Iris pigment epithelial cell (primary cell): ENCODE measurements at regions not wholly inside any gene's neighbourhood (a gene's known extent, or its start where the extent isn't known, plus 50 kb on each side); places are given as distances from the start of the nearest gene placed in this dataset.

Source experiments
- DNase-seq: peaks from one replicate; pipeline ENCODE4 v3.0.0-alpha.2; 2011; ENCODE audit warnings: low read depth

DNA sequence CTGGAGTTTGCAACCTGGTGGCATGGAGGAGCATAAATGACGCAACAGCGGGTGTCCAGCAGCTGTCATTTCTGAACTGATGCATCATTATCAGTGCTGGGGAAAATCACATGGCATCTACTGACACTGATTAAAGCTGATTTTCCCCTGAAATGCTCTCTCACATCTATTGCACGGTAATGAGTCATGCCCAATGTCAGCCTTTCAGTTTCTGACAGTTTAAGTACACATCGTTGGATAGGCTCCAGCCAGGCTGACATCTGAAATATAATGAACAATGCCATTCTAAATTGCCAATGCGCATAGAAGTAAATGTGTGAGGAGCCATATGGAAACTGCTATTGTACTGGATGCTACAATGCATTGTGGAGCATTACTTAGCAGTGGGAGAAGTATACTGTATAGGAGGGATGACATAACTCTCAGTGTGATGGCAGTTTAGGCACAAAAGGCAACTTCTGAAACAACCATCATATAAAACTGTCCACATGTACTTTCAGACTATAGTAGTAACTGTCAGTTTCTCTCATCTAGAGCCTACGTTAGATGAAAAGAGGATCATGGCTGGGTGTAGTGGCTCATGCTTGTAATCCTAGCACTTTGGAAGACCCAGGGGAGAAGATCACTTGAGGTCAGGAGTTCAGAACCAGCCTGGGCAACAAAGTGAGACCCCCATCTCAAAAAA, 389.3 kb upstream of the DMAC1 start:
- DNase-seq, result no peak

DNA sequence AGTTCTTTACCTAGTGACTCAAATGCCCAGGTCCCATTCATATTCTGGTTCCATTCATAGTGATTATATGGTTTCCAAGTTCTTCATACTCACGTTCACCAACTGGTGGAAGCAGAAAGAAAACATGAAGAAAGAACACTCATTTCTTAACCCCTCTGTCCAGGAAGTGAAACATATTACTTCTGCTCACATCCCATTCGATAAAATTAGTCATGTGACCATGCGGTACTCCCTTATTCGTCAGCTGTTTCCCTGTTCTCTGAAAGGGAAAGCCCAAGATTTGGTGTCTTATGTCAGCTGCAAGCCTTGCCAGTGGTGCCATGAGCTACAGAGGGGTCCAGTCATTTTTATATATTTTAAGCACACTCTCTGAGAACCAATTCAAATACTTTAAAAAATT, 387.0 kb upstream of the DMAC1 start:
- no peak for DNase-seq

GRCh38 chr9:8183618-8184017, 384.0 kb upstream of the DMAC1 start:
- DNase-seq, result no peak

DNA sequence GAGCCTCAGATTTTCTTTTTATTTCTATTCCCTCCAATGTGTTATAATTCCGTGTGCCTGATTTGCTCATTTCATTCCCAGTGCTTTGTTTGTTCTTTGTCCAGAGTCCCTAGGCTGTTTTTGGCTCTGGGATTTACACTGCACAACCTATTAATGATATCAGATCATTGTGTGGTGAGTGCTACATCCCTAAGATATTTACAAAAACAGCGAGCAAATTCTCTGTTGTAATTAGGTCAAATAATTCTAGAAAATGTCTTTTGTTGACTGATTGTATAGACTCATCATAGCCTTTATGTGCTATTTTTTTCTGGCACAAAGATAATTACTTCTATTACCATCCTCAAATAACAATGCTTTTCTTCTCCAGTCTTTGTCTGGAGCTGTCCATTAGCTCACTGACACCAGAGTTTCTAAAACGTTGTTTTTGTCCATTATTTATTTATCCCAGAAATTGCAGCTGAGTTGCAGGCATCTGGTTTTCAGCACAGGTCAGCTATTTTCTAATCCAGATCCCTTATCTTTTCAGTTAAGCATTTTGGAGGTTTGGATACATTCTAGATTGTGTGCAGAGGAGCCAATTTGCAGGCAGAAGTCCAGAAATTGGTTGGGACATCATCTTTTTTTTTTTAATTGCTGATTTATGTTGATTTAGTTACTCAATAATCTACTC, 379.9 kb upstream of the DMAC1 start:
- DNase-seq, result no peak

GRCh38 chr9:8172000-8172399, 372.4 kb upstream of the DMAC1 start:
- DNase-seq, result no peak

DNA sequence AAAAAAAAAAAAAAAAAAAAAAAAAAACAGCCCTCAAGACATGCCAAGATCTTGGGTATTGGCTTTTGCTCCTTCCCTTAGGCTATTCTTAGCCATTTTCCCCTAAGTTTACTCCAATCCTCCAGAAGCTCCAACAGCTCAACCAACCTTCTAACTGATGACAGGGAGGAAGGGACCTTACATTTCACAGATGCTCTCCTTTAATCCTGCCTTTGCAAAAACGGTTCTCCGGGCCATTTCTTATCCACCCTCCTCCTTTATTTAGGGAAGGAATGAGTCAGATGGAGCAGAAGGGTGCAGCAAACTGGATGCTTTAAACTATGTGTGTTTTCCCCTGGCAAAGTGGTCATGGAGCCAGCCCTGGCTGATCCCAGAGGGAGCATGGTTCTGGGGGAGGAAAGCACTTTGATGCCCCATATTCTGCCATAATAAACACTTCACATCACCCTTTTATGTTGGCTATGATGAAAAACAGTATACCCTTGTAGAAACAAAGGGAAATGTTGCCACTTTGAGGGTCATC, 369.4 kb upstream of the DMAC1 start:
- DNase-seq, result no peak

DNA sequence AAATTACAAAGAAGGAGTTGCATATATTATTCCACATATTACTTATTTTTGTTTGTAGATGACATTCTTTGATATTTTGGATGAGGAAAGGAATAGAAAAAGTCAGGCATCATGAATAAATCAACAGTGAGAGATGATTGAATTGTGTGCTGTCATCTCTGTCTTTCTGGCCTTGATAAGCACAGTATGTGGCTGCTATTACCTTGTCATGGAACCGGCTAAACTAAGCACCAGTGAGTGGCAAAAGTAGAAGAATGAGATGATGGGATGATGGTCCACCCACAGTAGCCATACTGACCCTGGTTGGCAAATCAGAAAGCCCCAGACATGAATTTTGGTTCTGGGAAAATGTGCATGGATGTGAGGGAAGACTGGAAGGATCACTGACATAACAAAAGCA, 361.2 kb upstream of the DMAC1 start:
- DNase-seq, result no peak

DNA sequence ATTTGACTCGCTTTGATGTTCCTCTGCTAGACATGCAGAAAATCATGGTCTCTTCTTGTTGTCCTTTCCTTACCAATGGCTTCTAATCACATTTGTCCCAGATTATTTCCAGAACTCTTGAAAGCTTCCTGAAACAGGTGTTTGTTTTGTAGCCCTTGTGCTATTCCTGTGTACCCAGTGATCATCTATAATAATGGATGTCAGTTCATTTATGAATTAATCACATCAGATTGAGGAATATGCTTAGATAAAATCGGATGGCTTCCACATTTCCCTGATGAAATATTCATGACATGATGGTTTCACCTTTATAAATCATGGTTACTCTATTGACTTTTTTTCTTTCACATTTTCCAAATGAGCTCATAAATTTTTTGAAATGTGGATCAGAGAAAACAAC, 359.0 kb upstream of the DMAC1 start:
- no peak for DNase-seq

GRCh38 chr9:8157683-8158324, 358.2 kb upstream of the DMAC1 start:
- no peak for DNase-seq

GRCh38 chr9:8156346-8156745, 356.8 kb upstream of the DMAC1 start:
- no peak for DNase-seq

DNA sequence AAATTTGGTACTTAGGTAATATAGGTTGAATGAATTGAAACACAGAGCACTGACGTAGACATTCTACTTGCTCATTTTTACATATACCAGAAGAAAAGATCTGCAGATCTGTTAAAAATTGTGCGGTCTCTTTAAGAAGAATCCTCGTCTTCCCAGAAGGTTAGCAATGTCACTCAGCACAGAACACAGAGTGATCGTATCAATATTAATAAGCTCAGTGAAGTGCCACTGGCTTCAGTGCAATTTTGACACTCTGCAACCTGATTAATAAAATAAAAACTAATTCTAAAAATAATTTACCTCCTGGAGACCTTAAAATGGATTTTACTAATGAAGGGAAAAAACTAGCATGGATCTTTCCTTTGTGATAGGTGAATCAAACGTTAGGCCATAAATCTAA, 356.1 kb upstream of the DMAC1 start:
- no peak for DNase-seq

DNA sequence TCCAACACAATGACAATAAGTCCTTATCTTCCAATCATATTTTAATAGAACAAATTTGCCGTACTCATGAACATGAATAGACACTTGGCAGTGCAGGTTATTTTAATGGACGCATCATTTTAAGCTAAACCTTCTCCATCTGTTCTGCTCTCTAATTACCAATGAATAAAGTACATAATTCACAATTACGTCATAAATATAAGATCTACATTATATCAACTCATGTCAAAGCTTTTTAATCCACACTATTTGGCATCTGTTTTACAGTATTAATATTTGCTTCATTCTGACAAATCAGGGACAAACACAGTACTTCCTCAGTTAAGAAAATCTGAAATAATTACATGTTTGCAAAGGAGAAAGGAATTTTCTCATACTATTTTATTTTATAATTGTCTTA, 344.1 kb upstream of the DMAC1 start:
- DNase-seq, result no peak

DNA sequence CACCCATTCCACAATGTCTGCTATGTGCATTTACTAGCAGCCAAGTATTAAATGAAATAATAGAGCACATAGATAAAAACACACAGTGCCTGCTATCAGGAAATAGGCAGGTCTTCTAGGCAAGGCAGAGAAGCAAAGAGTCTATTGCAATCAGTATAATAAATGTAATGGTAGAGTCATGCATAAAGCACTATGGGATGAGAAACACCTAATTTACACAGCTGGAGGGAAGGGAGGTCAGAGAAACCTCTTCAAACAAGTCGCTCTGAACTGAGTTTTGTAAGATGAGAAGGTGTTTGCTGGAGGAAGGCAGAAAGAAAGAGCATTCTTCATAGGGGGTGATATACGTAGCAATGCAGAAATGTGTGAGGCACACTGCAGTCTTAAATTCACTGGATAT, 341.0 kb upstream of the DMAC1 start:
- DNase-seq, result no peak

- DNase-seq, result no peak
Observed at GRCh38 chr9:8139756-8140155, 340.2 kb upstream of the DMAC1 start.

GRCh38 chr9:8136477-8136876, 336.9 kb upstream of the DMAC1 start:
- no peak for DNase-seq

GRCh38 chr9:8134635-8135034, 335.1 kb upstream of the DMAC1 start:
- no peak for DNase-seq

- DNase-seq, result no peak
Observed at GRCh38 chr9:8133606-8134005, 334.0 kb upstream of the DMAC1 start.

DNA sequence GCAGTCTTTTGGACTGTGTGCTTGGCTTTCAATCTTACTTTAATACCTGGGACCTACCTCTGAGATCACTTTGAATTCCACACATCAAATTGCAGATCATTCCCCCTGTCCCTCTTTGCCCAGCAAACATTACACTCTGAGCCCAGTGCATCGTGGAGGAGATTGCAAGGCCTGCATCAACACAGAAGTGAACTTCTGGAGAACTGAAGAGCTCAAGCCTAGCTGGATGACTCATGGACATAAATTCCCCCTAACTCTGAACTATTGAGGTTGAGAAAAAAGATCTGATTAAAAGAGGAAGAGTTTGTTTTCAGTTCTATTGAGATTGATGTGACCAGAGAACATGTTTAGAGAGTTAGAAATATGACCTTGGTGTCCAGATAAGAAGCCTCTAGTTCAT, 316.0 kb upstream of the DMAC1 start:
- DNase-seq, result no peak

DNA sequence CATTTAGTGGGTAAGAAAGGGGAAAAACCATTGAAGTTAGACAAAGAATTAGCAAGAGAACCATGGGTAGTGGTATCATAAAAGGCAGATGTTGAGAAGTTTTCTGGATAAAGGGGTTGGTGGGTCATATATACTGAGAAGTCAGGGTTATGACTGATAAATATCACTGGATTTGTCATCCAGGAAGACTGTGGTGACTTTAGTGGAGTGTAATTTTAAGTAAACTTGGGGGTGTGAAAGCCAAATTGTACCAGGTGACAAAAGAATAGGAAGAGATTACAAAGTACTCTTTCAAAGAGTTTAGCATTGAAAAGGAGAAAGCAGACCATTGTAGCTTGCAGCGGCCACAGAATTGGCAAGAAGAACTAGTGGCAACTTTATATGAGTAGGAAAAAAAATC, 315.2 kb upstream of the DMAC1 start:
- DNase-seq, result no peak

DNA sequence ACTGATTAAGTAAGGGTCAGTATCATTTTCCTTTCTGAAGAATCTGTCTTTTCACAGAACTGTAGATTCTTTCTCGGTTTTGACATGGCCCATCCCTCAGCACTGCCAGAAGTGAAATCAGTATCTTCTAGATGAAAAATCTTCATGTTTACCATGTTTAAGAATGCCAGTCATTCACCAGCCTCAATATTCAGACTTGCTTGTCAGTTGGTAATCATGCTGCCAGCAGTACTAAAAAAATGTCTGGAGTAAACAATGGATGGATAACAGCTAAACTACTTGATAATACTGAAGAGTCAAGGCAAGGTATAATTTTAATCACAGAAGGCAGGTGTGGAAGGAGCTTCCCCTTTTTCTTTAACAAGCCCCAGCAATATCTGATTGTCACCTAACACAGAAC, 306.8 kb upstream of the DMAC1 start:
- DNase-seq, result no peak

- DNase-seq, result no peak
Observed at GRCh38 chr9:8101607-8102006, 302.0 kb upstream of the DMAC1 start.

DNA sequence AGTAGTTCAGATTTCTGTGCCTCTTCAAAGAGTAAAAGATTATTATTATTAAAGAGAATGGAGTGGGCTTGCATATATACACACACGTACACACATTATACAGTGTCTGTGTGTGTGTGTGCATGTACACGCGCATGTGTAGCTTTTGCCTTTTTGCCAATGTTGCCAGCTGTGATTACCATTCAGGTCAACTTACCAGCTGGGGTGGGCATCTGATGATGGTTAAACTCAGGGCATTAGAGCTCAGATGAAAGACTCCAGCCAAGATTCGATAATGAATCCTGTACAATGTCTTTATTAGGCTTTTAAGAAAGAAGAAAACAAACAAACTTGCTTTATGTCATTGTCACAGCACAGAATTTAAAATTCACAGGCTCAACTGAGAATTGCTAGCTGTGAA, 296.5 kb upstream of the DMAC1 start:
- no peak for DNase-seq

GRCh38 chr9:8095672-8096086, 296.1 kb upstream of the DMAC1 start:
- no peak for DNase-seq
